ENCODE measurements at regions not wholly inside any gene's neighbourhood (a gene's known extent, or its start where the extent isn't known, plus 50 kb on each side); places are given as distances from the start of the nearest gene placed in this dataset.
"Not testable (repeated sequence)": the region's sequence is repeated elsewhere in the genome, so short reads cannot be mapped to it uniquely, and the experiment has no call there.

DNA sequence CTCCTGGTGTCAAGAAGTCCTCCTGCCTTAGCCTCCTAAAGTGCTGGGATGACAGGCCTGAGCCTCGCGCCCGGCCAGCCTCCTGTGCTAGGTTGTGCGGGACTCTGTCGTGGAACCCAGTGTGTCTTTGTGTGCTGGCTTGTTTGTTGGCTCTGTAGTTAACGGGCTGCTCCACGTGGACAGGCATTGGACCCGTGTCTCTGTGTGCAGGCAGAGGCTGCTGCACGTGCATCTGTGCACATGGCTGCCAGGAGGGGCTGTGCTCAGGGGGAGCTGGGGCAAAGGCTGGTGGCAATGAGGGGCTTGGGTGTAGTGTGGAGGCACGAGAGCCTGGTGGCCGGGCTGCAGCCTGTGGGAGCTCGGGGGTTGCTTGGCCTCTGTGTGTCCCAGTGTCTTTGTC, 121.3 kb upstream of the ALDH3B2 start:
- Histone ChIP-seq H3K27me3 (ENCODE audit: control insufficient read depth, insufficient read depth, low read length) (no peaks in the 10 kb centered on the region), H3K4me1 (ENCODE audit: control insufficient read depth, insufficient read depth, low read length) (no peaks in the 10 kb centered on the region), H3K9me3 (ENCODE audit: control insufficient read depth, insufficient read depth, low read depth, low read length) (no peaks in the 10 kb centered on the region), H3K36me3 (ENCODE audit: control insufficient read depth, insufficient read depth, low read length) (no peaks in the 10 kb centered on the region), H3K4me3 (ENCODE audit: low read depth in 2 of 2, low read length in 2 of 2) (no peak overlapping the region), H3K27ac (ENCODE audit: low read length) (no peak overlapping the region)
- TF ChIP-seq TCF7L2 (IDR thresholded peaks at IDR 0.05; ENCODE audit: low read depth, low read length): no peak
- no peak for TF ChIP-seq SIN3A (IDR thresholded peaks at IDR 0.05; ENCODE audit: borderline replicate concordance, insufficient read depth, low read depth, low read length)
- TF ChIP-seq, protein P1, sequence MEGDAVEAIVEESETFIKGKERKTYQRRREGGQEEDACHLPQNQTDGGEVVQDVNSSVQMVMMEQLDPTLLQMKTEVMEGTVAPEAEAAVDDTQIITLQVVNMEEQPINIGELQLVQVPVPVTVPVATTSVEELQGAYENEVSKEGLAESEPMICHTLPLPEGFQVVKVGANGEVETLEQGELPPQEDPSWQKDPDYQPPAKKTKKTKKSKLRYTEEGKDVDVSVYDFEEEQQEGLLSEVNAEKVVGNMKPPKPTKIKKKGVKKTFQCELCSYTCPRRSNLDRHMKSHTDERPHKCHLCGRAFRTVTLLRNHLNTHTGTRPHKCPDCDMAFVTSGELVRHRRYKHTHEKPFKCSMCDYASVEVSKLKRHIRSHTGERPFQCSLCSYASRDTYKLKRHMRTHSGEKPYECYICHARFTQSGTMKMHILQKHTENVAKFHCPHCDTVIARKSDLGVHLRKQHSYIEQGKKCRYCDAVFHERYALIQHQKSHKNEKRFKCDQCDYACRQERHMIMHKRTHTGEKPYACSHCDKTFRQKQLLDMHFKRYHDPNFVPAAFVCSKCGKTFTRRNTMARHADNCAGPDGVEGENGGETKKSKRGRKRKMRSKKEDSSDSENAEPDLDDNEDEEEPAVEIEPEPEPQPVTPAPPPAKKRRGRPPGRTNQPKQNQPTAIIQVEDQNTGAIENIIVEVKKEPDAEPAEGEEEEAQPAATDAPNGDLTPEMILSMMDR (IDR thresholded peaks at IDR 0.05): no peak
- TF ChIP-seq POLR2AphosphoS5 (IDR thresholded peaks at IDR 0.05; ENCODE audit: low read depth, low read length): no peak
- TF ChIP-seq, protein P2, sequence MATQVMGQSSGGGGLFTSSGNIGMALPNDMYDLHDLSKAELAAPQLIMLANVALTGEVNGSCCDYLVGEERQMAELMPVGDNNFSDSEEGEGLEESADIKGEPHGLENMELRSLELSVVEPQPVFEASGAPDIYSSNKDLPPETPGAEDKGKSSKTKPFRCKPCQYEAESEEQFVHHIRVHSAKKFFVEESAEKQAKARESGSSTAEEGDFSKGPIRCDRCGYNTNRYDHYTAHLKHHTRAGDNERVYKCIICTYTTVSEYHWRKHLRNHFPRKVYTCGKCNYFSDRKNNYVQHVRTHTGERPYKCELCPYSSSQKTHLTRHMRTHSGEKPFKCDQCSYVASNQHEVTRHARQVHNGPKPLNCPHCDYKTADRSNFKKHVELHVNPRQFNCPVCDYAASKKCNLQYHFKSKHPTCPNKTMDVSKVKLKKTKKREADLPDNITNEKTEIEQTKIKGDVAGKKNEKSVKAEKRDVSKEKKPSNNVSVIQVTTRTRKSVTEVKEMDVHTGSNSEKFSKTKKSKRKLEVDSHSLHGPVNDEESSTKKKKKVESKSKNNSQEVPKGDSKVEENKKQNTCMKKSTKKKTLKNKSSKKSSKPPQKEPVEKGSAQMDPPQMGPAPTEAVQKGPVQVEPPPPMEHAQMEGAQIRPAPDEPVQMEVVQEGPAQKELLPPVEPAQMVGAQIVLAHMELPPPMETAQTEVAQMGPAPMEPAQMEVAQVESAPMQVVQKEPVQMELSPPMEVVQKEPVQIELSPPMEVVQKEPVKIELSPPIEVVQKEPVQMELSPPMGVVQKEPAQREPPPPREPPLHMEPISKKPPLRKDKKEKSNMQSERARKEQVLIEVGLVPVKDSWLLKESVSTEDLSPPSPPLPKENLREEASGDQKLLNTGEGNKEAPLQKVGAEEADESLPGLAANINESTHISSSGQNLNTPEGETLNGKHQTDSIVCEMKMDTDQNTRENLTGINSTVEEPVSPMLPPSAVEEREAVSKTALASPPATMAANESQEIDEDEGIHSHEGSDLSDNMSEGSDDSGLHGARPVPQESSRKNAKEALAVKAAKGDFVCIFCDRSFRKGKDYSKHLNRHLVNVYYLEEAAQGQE (IDR thresholded peaks at IDR 0.05; ENCODE audit: insufficient read depth in 1 of 2, low read depth in 2 of 2, low read length in 1 of 2): no peak
- intact Hi-C loops (cut with micrococcal nuclease; ENCODE audit: unreplicated experiment): no loop called here
- BruUV-seq (replicated peaks): no TSS peak
- ATAC-seq (no peak), DNase-seq (ENCODE audit: low read depth, low spot score) (no peak)
- in situ Hi-C loops (cut with HindIII; ENCODE audit: low pct_unique_long_range_greater_than_20kb, low sequenced_read_pairs): no loop called here
- ChIA-PET POLR2A (no interaction called here), CTCF (interaction anchor here (0.5 to 0.6 kb wide), 2 partner anchors 9 to 150 kb away, joined by 3 read pairs; no protein-coding TSS in a partner anchor)

DNA sequence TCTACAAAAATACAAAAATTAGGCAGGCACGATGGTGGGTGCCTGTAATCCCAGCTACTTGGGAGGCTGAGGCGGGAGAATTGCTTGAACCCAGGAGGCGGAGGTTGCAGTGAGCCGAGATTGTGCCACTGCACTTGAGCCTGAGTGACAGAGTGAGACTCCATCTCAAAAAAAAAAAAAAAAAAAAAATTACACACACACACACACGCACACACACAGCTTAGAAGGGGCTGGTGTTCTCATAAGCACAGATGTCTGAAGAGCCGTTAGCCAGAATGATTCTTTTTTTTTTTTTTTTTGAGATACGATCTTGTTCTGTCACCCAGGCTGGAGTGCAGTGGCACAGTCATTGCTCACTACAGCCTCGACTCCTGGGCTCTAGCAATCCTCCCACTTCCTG, 119.3 kb upstream of the ALDH3B2 start:
- H3K4me1 ChIP-seq (ENCODE audit: control insufficient read depth, insufficient read depth, low read length); intact Hi-C loops (cut with micrococcal nuclease; ENCODE audit: unreplicated experiment); H3K4me3 ChIP-seq (ENCODE audit: low read depth in 2 of 2, low read length in 2 of 2); in situ Hi-C loops (cut with HindIII; ENCODE audit: low pct_unique_long_range_greater_than_20kb, low sequenced_read_pairs); DNase-seq (ENCODE audit: low read depth, low spot score); H3K36me3 ChIP-seq (ENCODE audit: control insufficient read depth, insufficient read depth, low read length); ATAC-seq; BruUV-seq (replicated peaks); H3K27me3 ChIP-seq (ENCODE audit: control insufficient read depth, insufficient read depth, low read length); POLR2A ChIA-PET; H3K27ac ChIP-seq (ENCODE audit: low read length); H3K9me3 ChIP-seq (ENCODE audit: control insufficient read depth, insufficient read depth, low read depth, low read length); CTCF ChIA-PET: not testable (repeated sequence)

DNA sequence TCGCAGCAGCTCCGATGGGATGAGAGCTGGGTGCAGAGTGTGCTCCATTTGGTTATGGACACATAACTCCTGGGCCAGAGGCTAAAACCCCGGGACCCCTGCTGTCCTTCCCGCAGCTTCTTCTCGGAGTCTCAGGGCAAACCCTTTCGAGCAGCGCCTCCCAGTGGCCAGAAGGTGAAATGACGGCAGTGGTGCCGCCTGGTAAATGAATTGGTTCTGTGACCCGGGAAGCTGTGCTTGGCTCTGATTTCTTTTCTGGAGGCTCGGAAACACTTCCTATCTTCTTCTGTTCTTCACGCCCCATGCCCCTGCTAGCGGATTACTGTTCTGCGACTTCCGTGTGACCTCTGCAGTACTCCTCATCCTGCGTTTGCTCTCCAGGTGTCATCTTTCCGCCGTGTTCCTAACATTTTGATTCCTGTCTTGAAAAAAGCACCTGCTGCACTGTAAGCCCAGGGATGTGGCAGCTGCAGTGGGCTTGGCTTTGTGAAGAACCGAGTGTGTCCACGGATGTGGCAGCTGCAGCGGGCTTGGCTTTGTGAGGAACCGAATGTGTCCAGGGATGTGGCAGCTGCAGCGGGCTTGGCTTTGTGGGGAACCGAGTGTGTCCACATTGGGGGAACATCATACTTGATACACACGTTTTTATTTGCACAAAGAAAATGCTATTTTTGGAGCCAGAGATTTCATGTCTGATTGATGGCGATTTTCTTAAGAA, 118.0 kb upstream of the ALDH3B2 start:
- BruUV-seq (replicated peaks); POLR2A ChIA-PET; DNase-seq (ENCODE audit: low read depth, low spot score); H3K27ac ChIP-seq (ENCODE audit: low read length); H3K4me1 ChIP-seq (ENCODE audit: control insufficient read depth, insufficient read depth, low read length); H3K36me3 ChIP-seq (ENCODE audit: control insufficient read depth, insufficient read depth, low read length); intact Hi-C loops (cut with micrococcal nuclease; ENCODE audit: unreplicated experiment); H3K9me3 ChIP-seq (ENCODE audit: control insufficient read depth, insufficient read depth, low read depth, low read length); ATAC-seq; H3K27me3 ChIP-seq (ENCODE audit: control insufficient read depth, insufficient read depth, low read length); CTCF ChIA-PET; in situ Hi-C loops (cut with HindIII; ENCODE audit: low pct_unique_long_range_greater_than_20kb, low sequenced_read_pairs): not testable (repeated sequence)
- TF ChIP-seq, protein P1 (IDR thresholded peaks at IDR 0.05): peak; percentile 87
- H3K4me3 ChIP-seq (ENCODE audit: low read depth in 2 of 2, low read length in 2 of 2): peak overlapping the region in 1 of 2 experiments; percentile 16; a peak in 2 of 4 replicates

DNA sequence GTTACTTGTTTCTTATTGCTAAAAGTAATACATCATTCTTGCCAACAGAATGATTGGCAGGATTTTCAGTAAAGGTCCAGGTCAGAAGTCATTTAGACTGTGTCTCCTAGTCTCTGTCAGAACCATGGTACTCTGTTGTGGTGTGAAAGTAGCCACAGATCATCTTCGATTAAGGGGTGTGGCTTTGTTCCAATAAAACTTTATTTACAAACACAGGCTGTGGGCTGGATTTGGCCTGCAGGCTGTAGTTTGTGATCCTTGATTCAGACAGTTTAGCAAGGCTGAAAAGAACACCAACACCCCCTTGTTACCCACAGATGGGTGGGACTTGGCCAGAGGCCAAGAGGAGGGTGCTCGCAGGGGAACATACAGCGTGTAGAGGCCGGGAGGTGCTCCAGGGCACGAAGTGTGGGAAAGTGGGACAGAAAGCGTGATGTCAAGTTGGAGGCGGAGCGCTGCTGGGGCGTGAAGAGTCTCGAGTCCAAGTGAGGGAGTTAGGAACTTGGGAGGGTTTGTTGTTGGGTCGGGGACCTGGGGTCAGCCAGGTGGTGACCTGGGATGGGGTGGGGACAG, 117.3 kb upstream of the ALDH3B2 start:
- H3K27ac ChIP-seq (ENCODE audit: low read length); H3K4me1 ChIP-seq (ENCODE audit: control insufficient read depth, insufficient read depth, low read length); in situ Hi-C loops (cut with HindIII; ENCODE audit: low pct_unique_long_range_greater_than_20kb, low sequenced_read_pairs); DNase-seq (ENCODE audit: low read depth, low spot score); POLR2A ChIA-PET; H3K27me3 ChIP-seq (ENCODE audit: control insufficient read depth, insufficient read depth, low read length); H3K36me3 ChIP-seq (ENCODE audit: control insufficient read depth, insufficient read depth, low read length); CTCF ChIA-PET; BruUV-seq (replicated peaks); H3K9me3 ChIP-seq (ENCODE audit: control insufficient read depth, insufficient read depth, low read depth, low read length); intact Hi-C loops (cut with micrococcal nuclease; ENCODE audit: unreplicated experiment): not testable (repeated sequence)
- ATAC-seq: peak; percentile 65; the same call in 1 of the 2 replicates
- H3K4me3 ChIP-seq (ENCODE audit: low read depth in 2 of 2, low read length in 2 of 2): peak overlapping the region in 1 of 2 experiments; percentile 16; a peak in 2 of 4 replicates

All from Panc1 (cell line).